ENCODE measurements at regions not wholly inside any gene's neighbourhood (a gene's known extent, or its start where the extent isn't known, plus 50 kb on each side); places are given as distances from the start of the nearest gene placed in this dataset.

GRCh38 chr15:95816591-95816990 lies 513.9 kb upstream of the NR2F2 start:
- 82 to 91% (median 86%) methylated on average over 3 to 4 of the region's 4 CpGs for WGBS, 4 donors
- no peak overlapping the region for H3K4me3 ChIP-seq

GRCh38 chr15:95822961-95823360 lies 507.5 kb upstream of the NR2F2 start:
- WGBS, 4 donors, result 72 to 90% (median 88%) methylated on average over 3 to 7 of the region's 7 CpGs
- intact Hi-C loops (cut with DNase I), result no loop called here
- H3K4me1 ChIP-seq (replicated peaks in 1 of 2), result no peaks in the 10 kb centered on the region
- no peak for TF ChIP-seq CTCF (IDR thresholded peaks at IDR 0.05)
- no peak for TF ChIP-seq POLR2A (IDR thresholded peaks at IDR 0.05)
- no peak for DNase-seq
- no peak overlapping the region for H3K4me3 ChIP-seq
- no peak overlapping the region for H3K27ac ChIP-seq
- no peaks in the 10 kb centered on the region for H3K9me3 ChIP-seq (replicated peaks in 1 of 3)
- no peaks in the 10 kb centered on the region for H3K36me3 ChIP-seq (replicated peaks in 1 of 2)
- no peaks in the 10 kb centered on the region for H3K27me3 ChIP-seq

More at GRCh38 chr15:95816591-95816990, 513.9 kb upstream of the NR2F2 start:
- Histone ChIP-seq H3K4me1 (replicated peaks in 1 of 2) (no peaks in the 10 kb centered on the region), H3K9me3 (replicated peaks in 1 of 3) (no peaks in the 10 kb centered on the region), H3K27me3 (no peaks in the 10 kb centered on the region), H3K27ac (no peak overlapping the region), H3K36me3 (replicated peaks in 1 of 2) (no peaks in the 10 kb centered on the region)
- no peak for DNase-seq
- intact Hi-C loops (cut with DNase I), result no loop called here
- no peak for TF ChIP-seq POLR2A (IDR thresholded peaks at IDR 0.05)
- TF ChIP-seq CTCF (IDR thresholded peaks at IDR 0.05), result no peak

- 83 to 88% (median 87%) methylated on average over 2 of the region's 2 CpGs for WGBS, 4 donors
Measured at GRCh38 chr15:95825208-95825607, 505.3 kb upstream of the NR2F2 start.

GRCh38 chr15:95825671-95826411 lies 504.7 kb upstream of the NR2F2 start:
- no peaks in the 10 kb centered on the region for H3K9me3 ChIP-seq (replicated peaks in 1 of 3)
- H3K36me3 ChIP-seq (replicated peaks in 1 of 2), result no peaks in the 10 kb centered on the region
- no peaks in the 10 kb centered on the region for H3K27me3 ChIP-seq
- DNase-seq, result no peak
- intact Hi-C loops (cut with DNase I), result no loop called here
- TF ChIP-seq POLR2A (IDR thresholded peaks at IDR 0.05), result no peak
- no peak for TF ChIP-seq CTCF (IDR thresholded peaks at IDR 0.05)
- no peak overlapping the region for H3K27ac ChIP-seq
- H3K4me1 ChIP-seq (replicated peaks in 1 of 2), result no peaks in the 10 kb centered on the region
- 67 to 77% (median 70%) methylated on average over 8 of the region's 8 CpGs for WGBS, 4 donors
- no peak overlapping the region for H3K4me3 ChIP-seq

More at GRCh38 chr15:95825208-95825607, 505.3 kb upstream of the NR2F2 start:
- DNase-seq, result no peak
- TF ChIP-seq POLR2A (IDR thresholded peaks at IDR 0.05), result no peak
- TF ChIP-seq CTCF (IDR thresholded peaks at IDR 0.05), result no peak
- no peaks in the 10 kb centered on the region for H3K36me3 ChIP-seq (replicated peaks in 1 of 2)
- H3K27ac ChIP-seq, result no peak overlapping the region
- intact Hi-C loops (cut with DNase I), result no loop called here
- no peaks in the 10 kb centered on the region for H3K4me1 ChIP-seq (replicated peaks in 1 of 2)
- no peak overlapping the region for H3K4me3 ChIP-seq
- no peaks in the 10 kb centered on the region for H3K9me3 ChIP-seq (replicated peaks in 1 of 3)
- no peaks in the 10 kb centered on the region for H3K27me3 ChIP-seq
